SK-N-SH (cell line): ENCODE measurements at regions not wholly inside any gene's neighbourhood (a gene's known extent, or its start where the extent isn't known, plus 50 kb on each side); places are given as distances from the start of the nearest gene placed in this dataset.
A peak's percentile ranks its signal among the peaks of the same experiment; 100 is the strongest.

Experiments
- CTCF ChIA-PET: fragments of 300-600, 350-600 bp; formaldehyde crosslinking; extraction: SDS; loops from one replicate; lab custom pipeline; 2021; lab: Yijun Ruan, JAX
- POLR2A ChIA-PET: fragments of 350-600 bp; sonication (Branson Sonifier 250); formaldehyde crosslinking; extraction: SDS; loops from one replicate; lab custom pipeline; 2020; ENCODE audit warnings: antibody characterized with exemption, inconsistent platforms; lab: Yijun Ruan, JAX
- DNase-seq: peaks from one replicate; pipeline ENCODE4 v3.0.0; 2012
- H2AFZ ChIP-seq: fragments of 200-600 bp; sonication (generic); 2 replicates; pipeline ENCODE4 v1.8.1; 2016; ENCODE audit warnings: antibody characterized with exemption, mild to moderate bottlenecking, low read depth
- H3F3A ChIP-seq: fragments of 200-600 bp; sonication (generic); replicated peaks from 2 replicates; pipeline ENCODE3; 2016; ENCODE audit warnings: antibody characterized with exemption, mild to moderate bottlenecking; ENCODE audit not compliant: insufficient read depth
- H3K27ac ChIP-seq, 2 experiments: fragments of 200-500 bp in 1 of 2; fragments of 200-600 bp in 1 of 2; sonication (Bioruptor generic) in 1 of 2; sonication (generic), shearing (Covaris generic) in 1 of 2; 2 replicates each; pipeline versions ENCODE4 v1.5.1 to v1.6.1; 2014 to 2016; ENCODE audit warnings: low read depth in 2 of 2, inconsistent platforms in 1 of 2, low read length in 1 of 2, mild to moderate bottlenecking in 1 of 2, mixed read lengths in 1 of 2
- H3K27me3 ChIP-seq: fragments of 200-600 bp; sonication (generic), shearing (Covaris generic); 2 replicates; pipeline ENCODE4 v1.6.1; 2016; ENCODE audit warnings: mixed run types; ENCODE audit not compliant: insufficient read depth
- H3K36me3 ChIP-seq, 2 experiments: fragments of 200-500 bp in 1 of 2; fragments of 200-600 bp in 1 of 2; sonication (Bioruptor generic) in 1 of 2; sonication (generic) in 1 of 2; replicated peaks in 1 of 2; 2 replicates each; pipeline versions ENCODE3 to v1.5.1; 2014 to 2016; ENCODE audit warnings: low read length in 1 of 2, mild to moderate bottlenecking in 1 of 2; ENCODE audit not compliant: insufficient read depth in 2 of 2, control insufficient read depth in 1 of 2
- H3K4me1 ChIP-seq, 2 experiments: fragments of 200-500 bp in 1 of 2; fragments of 200-600 bp in 1 of 2; sonication (Bioruptor generic) in 1 of 2; sonication (generic), shearing (Covaris generic) in 1 of 2; 2 replicates each; pipeline versions ENCODE4 v1.5.1 to v1.6.1; 2014 to 2016; ENCODE audit warnings: low read depth in 1 of 2, low read length in 1 of 2, mixed run types in 1 of 2; ENCODE audit not compliant: insufficient read depth in 2 of 2, control insufficient read depth in 1 of 2
- H3K4me2 ChIP-seq: fragments of 200-600 bp; sonication (generic), shearing (Covaris generic); 2 replicates; pipeline ENCODE4 v1.6.1; 2017; ENCODE audit warnings: mixed run types
- H3K4me3 ChIP-seq, 2 experiments: fragments of 200-500 bp in 1 of 2; fragments of 200-600 bp in 1 of 2; sonication (Bioruptor generic) in 1 of 2; sonication (generic), shearing (Covaris generic) in 1 of 2; 2 replicates each; pipeline versions ENCODE4 v1.5.1 to v1.8.1; 2014 to 2016; ENCODE audit warnings: low read depth in 2 of 2, inconsistent platforms in 1 of 2, low read length in 1 of 2, mild to moderate bottlenecking in 1 of 2, mixed read lengths in 1 of 2, moderate library complexity in 1 of 2
- H3K79me2 ChIP-seq: fragments of 200-600 bp; sonication (generic); 2 replicates; pipeline ENCODE4 v1.8.1; 2017; ENCODE audit warnings: mild to moderate bottlenecking; ENCODE audit not compliant: insufficient read depth
- H3K9ac ChIP-seq: fragments of 200-600 bp; sonication (generic); 2 replicates; pipeline ENCODE4 v1.6.1; 2017; ENCODE audit warnings: mixed run types
- H3K9me2 ChIP-seq: fragments of 200-600 bp; sonication (generic); 2 replicates; pipeline ENCODE4 v1.6.1; 2017; ENCODE audit warnings: mixed run types
- H3K9me3 ChIP-seq: fragments of 200-600 bp; sonication (generic); 2 replicates; pipeline ENCODE4 v1.6.1; 2017; ENCODE audit warnings: mixed run types, mild to moderate bottlenecking, moderate library complexity
- H4K20me1 ChIP-seq: fragments of 200-600 bp; sonication (generic); 2 replicates; pipeline ENCODE4 v1.6.1; 2017; ENCODE audit warnings: mild to moderate bottlenecking, mixed run types; ENCODE audit not compliant: insufficient read depth
- CHD2 ChIP-seq: fragments of 150-350 bp; IDR thresholded peaks from 2 replicates; pipeline ENCODE4 v1.6.1; 2018; ENCODE audit warnings: low read length; ENCODE audit not compliant: partially characterized antibody
- ELF1 ChIP-seq: IDR thresholded peaks from 2 replicates; pipeline ENCODE4 v1.4.0; 2012
- EZH2phosphoT487 ChIP-seq: fragments of 200-600 bp; sonication (generic); IDR thresholded peaks from 2 replicates; pipeline ENCODE4 v1.6.1; 2017; ENCODE audit warnings: low read depth, mixed run types, mild to moderate bottlenecking, antibody characterized with exemption, moderate library complexity, borderline replicate concordance
- FOXJ3 ChIP-seq: sonication (generic); formaldehyde crosslinking; IDR thresholded peaks from 2 replicates; pipeline ENCODE4 v1.5.1; 2020; ENCODE audit warnings: mild to moderate bottlenecking, missing genetic modification reagents
- GATA2 ChIP-seq: sonication (generic); formaldehyde crosslinking; IDR thresholded peaks from 2 replicates; pipeline ENCODE4 v1.5.0; 2020; ENCODE audit warnings: mild to moderate bottlenecking, missing genetic modification reagents
- MEF2A ChIP-seq: IDR thresholded peaks from 2 replicates; pipeline ENCODE4 v1.4.0; 2012; ENCODE audit warnings: low read depth, borderline replicate concordance
- MXI1 ChIP-seq: IDR thresholded peaks from 2 replicates; pipeline ENCODE4 v1.6.1; 2012; ENCODE audit warnings: mild to moderate bottlenecking, low read depth, low read length, improper control_type of control experiment
- NRF1 ChIP-seq: IDR thresholded peaks from 2 replicates; pipeline ENCODE4 v1.6.1; 2012; ENCODE audit warnings: low read depth, mild to moderate bottlenecking, low read length
- PBX3 ChIP-seq: IDR thresholded peaks from 2 replicates; pipeline ENCODE4; 2012
- RXRA ChIP-seq: IDR thresholded peaks from 2 replicates; pipeline ENCODE4 v1.4.0; 2012; ENCODE audit warnings: low read depth, mild to moderate bottlenecking, borderline replicate concordance
- SMC3 ChIP-seq: IDR thresholded peaks from 2 replicates; pipeline ENCODE4 v1.6.1; 2012; ENCODE audit warnings: low read depth, low read length, improper control_type of control experiment
- TAF1 ChIP-seq: IDR thresholded peaks from 2 replicates; pipeline ENCODE4 v1.6.1; 2012; ENCODE audit warnings: low read depth, mild to moderate bottlenecking, low read length, moderate library complexity, borderline replicate concordance
- TCF12 ChIP-seq: IDR thresholded peaks from 2 replicates; pipeline ENCODE4 v1.4.0; 2012
- TEAD4 ChIP-seq: IDR thresholded peaks from 2 replicates; pipeline ENCODE4 v1.4.0; 2012; ENCODE audit warnings: mild to moderate bottlenecking, borderline replicate concordance; ENCODE audit not compliant: insufficient read depth
- YY1 ChIP-seq: IDR thresholded peaks from 2 replicates; pipeline ENCODE4 v1.4.0; 2012; ENCODE audit warnings: low read depth, mild to moderate bottlenecking
- WGBS: methylation state at CpG from one replicate; pipeline ENCODE4 v1.1.6; 2017; ENCODE audit warnings: low lambda C conversion rate; 5-methylcytosine and 5-hydroxymethylcytosine counted together
- TF ChIP-seq, protein P1 (sequence below): IDR thresholded peaks from 2 replicates; pipeline ENCODE4 v1.4.0; 2012; ENCODE audit warnings: low read depth, borderline replicate concordance

DNA sequence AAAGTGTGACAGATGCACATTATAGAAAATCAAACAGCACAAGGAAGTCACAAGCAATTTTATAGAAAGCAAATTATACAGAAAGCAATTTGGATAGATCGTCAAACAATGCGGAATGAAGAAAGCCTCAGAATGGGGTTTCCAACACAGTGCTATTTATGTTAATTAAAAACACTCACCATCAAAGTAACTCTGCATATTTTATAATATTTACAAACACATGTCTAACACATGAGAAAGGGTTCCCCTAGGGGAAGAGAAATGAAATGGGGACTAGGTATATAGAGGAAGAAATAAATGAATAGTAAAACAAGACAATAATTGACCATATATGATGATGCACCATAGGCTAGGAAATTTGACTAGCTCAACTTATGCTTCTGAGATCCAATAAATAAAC, 171.2 kb upstream of the XYLT1 start:
- no peaks in the 10 kb centered on the region for H3K36me3 ChIP-seq
- POLR2A ChIA-PET: no interaction called here
- H3K9me2 ChIP-seq: no peaks in the 10 kb centered on the region
- no peaks in the 10 kb centered on the region for H3F3A ChIP-seq
- CTCF ChIA-PET: interaction anchor here (1.0 kb wide), 1 partner anchor 63 kb away, joined by 3 read pairs; no protein-coding TSS in a partner anchor
- H3K4me1 ChIP-seq: peaks cover 0 to 8% of the 10 kb centered on the region in 2 experiments; a peak in 1 of 4 replicates
- no peak for DNase-seq
- 86% methylated on average over 2 of the region's 2 CpGs for WGBS
- H3K27me3 ChIP-seq: no peaks in the 10 kb centered on the region; the same call in 1 of the 2 replicates
- no peaks in the 10 kb centered on the region for H3K79me2 ChIP-seq
- H3K4me2 ChIP-seq: no peak overlapping the region
- no peaks in the 10 kb centered on the region for H3K9me3 ChIP-seq
- no peak overlapping the region for H2AFZ ChIP-seq
- H3K9ac ChIP-seq: no peak overlapping the region
- TF ChIP-seq GATA2 (CRISPR knock-in tag): no peak
- TF ChIP-seq, all 33 proteins: peak for 0
- H3K27ac ChIP-seq: no peak overlapping the region
- H3K4me3 ChIP-seq: no peak overlapping the region
- H4K20me1 ChIP-seq: no peaks in the 10 kb centered on the region

DNA sequence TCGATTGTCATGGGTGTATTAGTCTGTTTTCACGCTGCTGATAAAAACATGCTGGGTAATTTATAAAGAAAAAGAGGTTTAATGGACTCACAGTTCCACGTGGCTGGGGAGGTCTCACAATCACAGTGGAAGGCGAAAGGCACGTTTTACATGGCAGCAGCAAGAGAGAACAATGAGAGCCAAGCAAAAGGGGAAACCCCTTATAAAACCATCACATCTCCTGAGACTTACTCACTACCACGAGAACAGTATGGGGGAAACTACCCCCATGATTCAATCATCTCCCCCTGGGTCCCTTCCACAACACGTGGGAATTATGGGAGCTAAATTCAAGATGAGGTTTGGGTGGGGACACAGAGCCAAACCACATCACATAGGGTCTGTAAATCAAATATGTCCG, 167.4 kb upstream of the XYLT1 start:
- WGBS: 44% methylated on average over 8 of the region's 8 CpGs
- no peak overlapping the region for H2AFZ ChIP-seq
- H3K4me2 ChIP-seq: no peak overlapping the region
- no peak for DNase-seq
- H3K9me2 ChIP-seq: no peaks in the 10 kb centered on the region
- no peak overlapping the region for H3K9ac ChIP-seq
- POLR2A ChIA-PET: no interaction called here
- no peaks in the 10 kb centered on the region for H3K9me3 ChIP-seq
- no peaks in the 10 kb centered on the region; the same call in 1 of the 2 replicates for H3K27me3 ChIP-seq
- CTCF ChIA-PET: no interaction called here
- no peaks in the 10 kb centered on the region for H4K20me1 ChIP-seq
- H3K4me3 ChIP-seq: no peak overlapping the region
- no peaks in the 10 kb centered on the region for H3F3A ChIP-seq
- H3K4me1 ChIP-seq: peaks cover 0 to 12% of the 10 kb centered on the region in 2 experiments; a peak in 1 of 4 replicates
- no peaks in the 10 kb centered on the region for H3K36me3 ChIP-seq
- TF ChIP-seq YY1: no peak
- TF ChIP-seq GATA2 (CRISPR knock-in tag): no peak
- no peak for TF ChIP-seq MEF2A
- TF ChIP-seq RXRA: no peak
- TF ChIP-seq PBX3: no peak
- TF ChIP-seq TAF1: no peak
- no peak for TF ChIP-seq ELF1
- no peak for TF ChIP-seq TCF12
- TF ChIP-seq, protein P1, sequence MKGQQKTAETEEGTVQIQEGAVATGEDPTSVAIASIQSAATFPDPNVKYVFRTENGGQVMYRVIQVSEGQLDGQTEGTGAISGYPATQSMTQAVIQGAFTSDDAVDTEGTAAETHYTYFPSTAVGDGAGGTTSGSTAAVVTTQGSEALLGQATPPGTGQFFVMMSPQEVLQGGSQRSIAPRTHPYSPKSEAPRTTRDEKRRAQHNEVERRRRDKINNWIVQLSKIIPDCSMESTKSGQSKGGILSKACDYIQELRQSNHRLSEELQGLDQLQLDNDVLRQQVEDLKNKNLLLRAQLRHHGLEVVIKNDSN: no peak
- TF ChIP-seq SMC3: no peak
- H3K27ac ChIP-seq: peak overlapping the region in 1 of 2 experiments; percentile 78; a peak in 1 of 4 replicates
- H3K79me2 ChIP-seq: no peaks in the 10 kb centered on the region

- H3F3A ChIP-seq: no peaks in the 10 kb centered on the region
- H3K79me2 ChIP-seq: no peaks in the 10 kb centered on the region
- H2AFZ ChIP-seq: no peak overlapping the region
- POLR2A ChIA-PET: no interaction called here
- H3K4me2 ChIP-seq: no peak overlapping the region
- no peak for DNase-seq
- no peak overlapping the region for H3K4me3 ChIP-seq
- H3K9ac ChIP-seq: no peak overlapping the region
- H3K9me3 ChIP-seq: no peaks in the 10 kb centered on the region
- no peaks in the 10 kb centered on the region; the same call in 1 of the 2 replicates for H3K27me3 ChIP-seq
- H3K9me2 ChIP-seq: no peaks in the 10 kb centered on the region
- TF ChIP-seq EZH2phosphoT487 (no peak), GATA2 (CRISPR knock-in tag) (no peak), FOXJ3 (no peak), ELF1 (no peak), MXI1 (no peak), NRF1 (no peak), CHD2 (no peak), TEAD4 (no peak)
- TF ChIP-seq, all 33 proteins: peak for 0
- CTCF ChIA-PET: no interaction called here
- Histone ChIP-seq H4K20me1 (no peaks in the 10 kb centered on the region), H3K27ac (no peak overlapping the region; a peak in 1 of 4 replicates), H3K4me1 (peaks cover 0 to 12% of the 10 kb centered on the region in 2 experiments; a peak in 1 of 4 replicates), H3K36me3 (no peaks in the 10 kb centered on the region)
- 62% methylated on average over 6 of the region's 6 CpGs for WGBS
These were observed 164.4 kb upstream of the XYLT1 start for GRCh38 chr16:17635183-17635582.
